ENCODE measurements at regions not wholly inside any gene's neighbourhood (a gene's known extent, or its start where the extent isn't known, plus 50 kb on each side); places are given as distances from the start of the nearest gene placed in this dataset.

- TF ChIP-seq ZNF462 (CRISPR knock-in tag; IDR thresholded peaks at IDR 0.05) (no peak), ZNF114 (CRISPR knock-in tag; IDR thresholded peaks at IDR 0.05) (no peak), EZH2phosphoT487 (IDR thresholded peaks at IDR 0.05; ENCODE audit: unreplicated experiment) (no peak)
Measured at GRCh38 chr5:130994496-130995253, 170.4 kb downstream of the HINT1 start (continued).

GRCh38 chr5:130992621-130993020 lies 172.4 kb downstream of the HINT1 start:
- Histone ChIP-seq H3K4me1 (ENCODE audit: insufficient read depth) (peaks cover 11% of the 10 kb centered on the region; the same call in 1 of the 2 replicates), H4K20me1 (replicated peaks; ENCODE audit: insufficient read depth) (no peaks in the 10 kb centered on the region), H3K27me3 (ENCODE audit: insufficient read depth) (no peaks in the 10 kb centered on the region), H3K9me2 (ENCODE audit: insufficient read depth) (0 out of 2 replicates have a peak, but pooled peaks cover 4% of the 10 kb centered on the region), H2AFZ (no peak overlapping the region), H3K36me3 (ENCODE audit: insufficient read depth) (no peaks in the 10 kb centered on the region), H3K79me2 (replicated peaks; ENCODE audit: insufficient read depth) (no peaks in the 10 kb centered on the region), H3K4me2 (no peak overlapping the region), H3K4me3 (no peak overlapping the region), H3F3A (replicated peaks; ENCODE audit: low read depth) (no peaks in the 10 kb centered on the region), H3K27ac (ENCODE audit: low read depth) (no peak overlapping the region)
- Mint-ChIP-seq H3K27me3 (ENCODE audit: insufficient read depth, low read depth, poor library complexity) (peaks cover 8% of the 10 kb centered on the region), H3K4me3 (no peak overlapping the region), H3K4me1 (peaks cover 6% of the 10 kb centered on the region), H3K27ac (no peak overlapping the region), H3K36me3 (ENCODE audit: low read depth) (peaks cover 3% of the 10 kb centered on the region; the same call in 1 of the 3 replicates), H3K9me3 (no peaks in the 10 kb centered on the region; the same call in 2 of the 3 replicates)
- ATAC-seq: no peak
- DNase-seq (ENCODE audit: low spot score): no peak
- TF ChIP-seq ETS1 (IDR thresholded peaks at IDR 0.05) (no peak), JUNB (IDR thresholded peaks at IDR 0.05; ENCODE audit: unreplicated experiment) (no peak), CTCF (conservative IDR thresholded peaks at IDR 0.05; ENCODE audit: low read depth in 2 of 2) (no peak), ZNF331 (CRISPR knock-in tag; IDR thresholded peaks at IDR 0.05; ENCODE audit: low read depth) (no peak)

Data from GM23338 (cell line).